Epidermal melanocyte (primary cell): ENCODE measurements at regions not wholly inside any gene's neighbourhood (a gene's known extent, or its start where the extent isn't known, plus 50 kb on each side); places are given as distances from the start of the nearest gene placed in this dataset.
"Not testable (repeated sequence)": the region's sequence is repeated elsewhere in the genome, so short reads cannot be mapped to it uniquely, and the experiment has no call there.

Experiments
- DNase-seq: peaks from one replicate; pipeline ENCODE4 v3.0.0; 2011; ENCODE audit warnings: low spot score; ENCODE audit not compliant: insufficient read length

- no peak for DNase-seq
These were observed 101.6 kb upstream of the TARDBP start for GRCh38 chr1:10910681-10911489.

GRCh38 chr1:10911490-10912166, 100.8 kb upstream of the TARDBP start:
- DNase-seq: no peak

- no peak for DNase-seq
These were observed 100.0 kb upstream of the TARDBP start for GRCh38 chr1:10912441-10912840.

- no peak for DNase-seq
These were observed 98.4 kb upstream of the TARDBP start for GRCh38 chr1:10914056-10914455.

- DNase-seq: no peak
These were observed 96.9 kb upstream of the TARDBP start for GRCh38 chr1:10915594-10915993.

- no peak for DNase-seq
These were observed 96.1 kb upstream of the TARDBP start for GRCh38 chr1:10916311-10916710.

GRCh38 chr1:10916991-10917390, 95.5 kb upstream of the TARDBP start:
- no peak for DNase-seq

- no peak for DNase-seq
These were observed 94.7 kb upstream of the TARDBP start for GRCh38 chr1:10917513-10918454.

GRCh38 chr1:10918531-10918930, 93.9 kb upstream of the TARDBP start:
- no peak for DNase-seq

GRCh38 chr1:10920063-10920626, 92.3 kb upstream of the TARDBP start:
- DNase-seq: no peak

GRCh38 chr1:10922315-10923060, 90.0 kb upstream of the TARDBP start:
- not testable (repeated sequence) for DNase-seq

- no peak for DNase-seq
These were observed 88.4 kb upstream of the TARDBP start for GRCh38 chr1:10924030-10924429.

GRCh38 chr1:10928654-10929053, 83.8 kb upstream of the TARDBP start:
- DNase-seq: no peak

- DNase-seq: no peak
These were observed 80.4 kb upstream of the TARDBP start for GRCh38 chr1:10932088-10932487.

- no peak for DNase-seq
These were observed 78.2 kb upstream of the TARDBP start for GRCh38 chr1:10934150-10934818.

- no peak for DNase-seq
These were observed 77.2 kb upstream of the TARDBP start for GRCh38 chr1:10935246-10935645.

GRCh38 chr1:10935724-10936123, 76.7 kb upstream of the TARDBP start:
- DNase-seq: no peak

GRCh38 chr1:10936998-10937901, 75.2 kb upstream of the TARDBP start:
- no peak for DNase-seq

- DNase-seq: no peak
These were observed 73.6 kb upstream of the TARDBP start for GRCh38 chr1:10938741-10939417.
